Activated CD4-positive, alpha-beta T cell treated with anti-CD3 and anti-CD28 coated beads, Interleukin-2, amount 50 U/mL, for 48 hours (primary cell): ENCODE measurements at regions not wholly inside any gene's neighbourhood (a gene's known extent, or its start where the extent isn't known, plus 50 kb on each side); places are given as distances from the start of the nearest gene placed in this dataset.

Experiments used
- DNase-seq, 2 experiments: peaks; one replicate each; pipeline ENCODE4 v3.0.0-alpha.2; 2020

GRCh38 chr3:181764544-181764943 lies 52.8 kb downstream of the SOX2 start:
- no peak for DNase-seq

GRCh38 chr3:181770296-181770695 lies 58.6 kb downstream of the SOX2 start:
- DNase-seq = no peak

- no peak for DNase-seq
These were observed 59.4 kb downstream of the SOX2 start for GRCh38 chr3:181771120-181771519.

DNA sequence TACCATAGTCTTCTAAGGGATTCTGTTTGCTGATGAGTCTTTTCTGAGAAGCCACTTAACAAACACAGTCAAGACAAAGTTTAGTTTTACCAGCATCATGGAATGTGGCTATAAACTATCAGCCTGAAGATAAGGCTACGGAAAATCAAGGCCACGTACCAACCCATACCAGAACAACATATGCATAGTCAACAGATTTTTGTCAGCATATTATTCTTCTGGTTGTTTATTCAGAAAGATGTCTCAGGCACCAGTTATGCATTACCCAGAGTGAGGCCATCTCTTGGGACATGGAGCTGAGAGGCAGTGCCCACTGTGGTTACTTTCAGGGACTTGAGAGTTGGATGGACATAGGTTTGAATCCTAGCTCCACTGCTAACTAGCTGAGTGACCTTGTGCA lies 60.4 kb downstream of the SOX2 start:
- DNase-seq = no peak

DNA sequence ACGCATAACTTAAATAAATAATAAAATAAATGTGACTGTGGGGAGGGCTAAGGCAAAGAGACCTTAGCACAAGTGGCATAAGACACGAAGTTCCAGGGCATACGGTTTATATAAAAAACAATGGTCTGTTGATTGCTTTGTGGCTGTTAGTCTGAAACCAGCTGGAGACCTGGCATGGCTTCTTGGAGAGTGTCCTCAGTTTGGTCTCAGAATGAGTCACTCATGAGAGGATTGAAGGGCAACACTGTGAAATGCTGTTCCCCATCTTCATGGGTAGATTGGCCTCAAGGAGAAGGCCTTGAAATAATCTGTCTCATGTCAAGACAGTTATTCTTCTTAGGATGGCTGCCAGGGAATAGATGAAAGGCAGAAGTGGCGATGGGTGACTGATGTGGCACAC lies 62.2 kb downstream of the SOX2 start:
- no peak for DNase-seq

DNA sequence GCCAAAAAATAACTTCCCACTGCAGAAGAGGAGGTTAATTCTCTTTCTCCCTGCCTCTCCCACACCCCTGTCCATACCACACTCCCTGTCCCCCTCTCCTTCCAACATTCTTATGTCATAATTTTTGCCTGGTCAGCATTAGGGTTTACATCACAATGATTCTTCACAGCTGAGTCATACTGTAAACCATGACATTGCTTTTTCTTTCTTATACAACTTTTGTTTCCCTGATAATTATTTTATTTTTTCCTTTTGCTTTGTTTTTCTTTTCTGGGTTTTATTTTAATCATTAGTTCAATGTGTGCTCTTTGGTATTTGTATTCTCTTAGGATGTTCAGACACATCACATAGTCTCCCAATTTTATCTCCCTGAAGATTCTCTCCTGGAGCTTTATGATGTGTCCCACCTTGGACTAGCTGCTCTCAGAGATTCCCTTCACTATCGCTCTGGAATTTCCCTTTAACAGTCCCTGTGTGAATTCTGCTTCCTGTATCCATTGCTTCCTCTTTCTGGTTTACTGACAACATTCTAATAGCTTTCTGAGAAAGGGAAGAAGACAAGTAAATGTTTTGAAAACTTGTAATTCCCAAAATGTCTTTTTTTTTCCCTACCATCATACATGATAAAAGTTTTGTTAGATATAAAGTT lies 70.7 kb downstream of the SOX2 start:
- no peak for DNase-seq

DNA sequence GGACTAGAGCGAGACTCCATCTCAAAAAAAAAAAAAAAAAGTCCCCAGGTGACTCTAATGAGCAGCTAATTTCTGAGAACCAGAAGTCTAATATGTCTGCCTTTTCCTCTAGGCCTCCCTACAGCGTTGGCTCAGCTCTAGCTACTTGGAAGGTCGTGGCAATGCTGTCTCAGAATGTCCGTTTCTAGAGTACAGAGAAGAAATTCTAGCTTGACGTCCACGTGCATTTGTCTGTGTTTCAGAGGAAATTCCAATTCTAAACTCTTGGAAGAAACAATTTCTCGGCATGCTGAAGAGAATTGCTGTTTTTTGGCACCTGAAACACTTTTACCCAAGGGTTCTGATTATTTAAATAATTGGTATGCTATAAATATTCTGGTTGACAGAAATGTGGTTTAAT lies 78.8 kb downstream of the SOX2 start:
- DNase-seq = no peak

DNA sequence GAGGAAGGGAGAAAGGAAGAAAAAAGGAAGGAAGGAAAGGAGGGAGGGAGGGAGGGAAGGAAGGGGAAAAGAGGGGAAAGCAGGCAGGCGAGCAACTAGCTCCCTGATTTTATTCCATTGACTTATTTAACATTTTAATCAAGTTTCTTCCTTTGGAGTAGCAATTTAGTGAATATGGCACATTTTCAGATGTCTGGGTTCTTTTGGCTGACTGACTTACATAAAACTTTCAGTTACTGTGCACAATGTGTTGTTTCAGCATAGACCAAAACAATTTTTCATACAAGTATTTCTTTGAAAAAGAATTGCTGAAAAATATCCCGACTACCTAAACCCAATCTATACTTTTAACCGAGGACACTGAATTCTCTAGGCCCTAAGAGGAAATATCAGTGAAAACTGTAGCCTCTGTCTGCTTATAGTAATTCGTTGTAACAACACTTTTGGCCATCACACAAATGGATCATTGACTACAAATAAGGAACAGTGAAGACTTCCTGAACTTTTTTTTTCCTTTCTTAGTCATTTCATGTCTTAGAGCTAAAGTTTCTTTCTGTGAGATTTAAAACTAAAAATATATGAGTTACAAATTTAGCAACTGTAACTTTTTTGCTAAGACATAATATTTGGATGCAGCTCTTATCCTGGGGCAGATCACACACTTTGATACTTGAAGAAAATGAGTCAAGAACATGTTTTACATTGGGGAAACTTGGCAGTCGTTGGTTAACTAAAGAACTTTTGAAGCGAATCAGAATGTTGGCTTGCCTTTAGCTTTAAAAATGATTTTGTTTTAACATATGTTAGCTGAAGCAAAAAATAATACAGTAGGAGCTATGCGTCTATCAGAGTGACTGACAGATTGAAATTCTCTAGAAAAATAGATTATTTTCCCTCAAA lies 79.6 kb downstream of the SOX2 start:
- no peak for DNase-seq

DNA sequence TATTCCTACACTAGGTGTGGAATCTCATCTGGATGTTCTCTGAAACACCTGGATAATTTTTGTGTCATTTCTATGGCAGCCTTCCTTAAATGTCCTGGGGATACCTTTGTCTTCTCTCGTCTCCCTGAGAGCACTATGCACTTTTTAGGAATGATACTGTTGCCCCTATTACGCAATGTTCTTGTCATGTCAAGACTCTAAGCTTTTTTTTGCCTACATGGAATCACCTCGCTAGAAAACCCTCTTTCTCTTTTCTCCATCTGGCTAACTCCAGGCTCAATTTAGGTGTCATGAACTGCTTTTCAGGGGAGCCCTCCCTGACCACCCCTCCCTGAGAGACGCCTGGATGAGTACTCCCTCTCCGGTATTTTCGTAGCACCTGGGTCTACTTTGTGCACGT lies 81.3 kb downstream of the SOX2 start:
- no peak for DNase-seq

DNA sequence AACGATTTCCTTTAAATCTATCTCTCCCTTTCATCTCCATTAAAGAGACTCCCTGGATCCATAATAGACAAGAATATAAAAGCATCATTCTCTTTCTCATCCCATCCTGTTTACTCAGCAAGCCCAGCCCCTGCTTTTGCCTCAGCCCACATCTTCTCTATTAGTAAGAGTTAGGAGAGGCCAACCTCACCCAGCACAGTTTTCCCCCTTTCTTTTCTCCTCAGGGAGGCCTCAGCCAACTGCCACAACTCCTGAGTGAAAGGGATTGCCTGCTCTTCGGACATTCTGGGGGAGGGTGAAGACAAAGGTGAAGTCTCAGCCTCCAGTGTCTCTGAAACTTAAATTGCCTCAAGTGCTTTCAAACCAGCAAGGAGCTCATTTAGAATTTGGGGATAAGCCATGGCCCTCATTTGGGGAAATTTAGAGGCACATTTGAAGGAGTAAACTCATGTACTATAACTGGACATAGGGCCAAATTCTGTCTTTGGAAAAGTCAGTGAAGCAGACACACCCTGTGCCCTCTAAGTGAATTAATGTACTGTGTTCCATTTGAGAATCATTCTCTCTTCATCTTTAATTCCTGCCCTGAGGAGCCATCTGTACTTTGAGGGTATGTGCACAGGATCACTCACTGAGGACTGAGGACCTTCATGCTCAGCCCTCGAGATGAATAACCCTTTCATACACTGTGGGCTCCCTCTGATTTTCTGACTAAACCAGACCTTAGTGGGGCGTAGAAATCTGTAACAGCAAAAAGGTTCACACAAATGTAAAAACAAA lies 82.5 kb downstream of the SOX2 start:
- no peak for DNase-seq

DNA sequence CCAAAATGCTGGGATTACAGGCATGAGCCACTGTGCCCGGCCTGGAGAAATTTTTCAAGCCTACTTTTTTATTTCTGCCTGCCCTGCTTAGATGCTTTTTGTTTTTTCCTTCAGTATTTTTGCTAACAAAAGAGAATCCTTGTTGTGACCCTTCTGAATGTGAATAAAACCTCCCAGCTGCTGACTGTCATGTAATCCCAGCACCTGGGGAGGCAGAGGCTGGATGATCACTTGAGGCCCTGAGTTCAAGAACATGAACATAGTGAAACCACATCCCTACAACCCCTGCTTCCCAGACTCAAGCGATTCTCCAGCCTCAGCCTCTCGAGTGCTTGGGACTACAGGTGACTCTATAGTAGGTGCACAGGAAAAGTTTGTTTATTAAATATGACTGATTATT lies 84.9 kb downstream of the SOX2 start:
- no peak for DNase-seq

DNA sequence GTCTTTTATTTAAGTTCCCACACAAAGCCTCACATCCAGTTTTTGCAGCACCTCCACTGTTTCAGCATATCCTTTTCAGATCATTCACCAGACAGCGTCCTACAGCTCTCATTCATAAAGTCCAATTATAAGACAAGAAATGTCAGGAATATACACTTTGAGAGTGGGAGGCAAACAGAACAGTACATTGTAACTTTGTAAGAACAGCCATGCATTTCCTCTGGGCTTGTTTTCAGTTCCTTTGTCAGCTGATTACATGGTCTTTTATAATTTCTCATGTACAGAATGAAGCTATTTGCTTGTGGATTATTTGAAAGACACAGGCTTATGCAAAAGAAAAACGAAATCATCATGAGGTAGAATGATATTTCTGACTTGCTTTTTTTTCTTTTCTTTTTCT lies 85.7 kb downstream of the SOX2 start:
- DNase-seq = no peak

GRCh38 chr3:181805703-181806102 lies 94.0 kb downstream of the SOX2 start:
- DNase-seq = no peak

DNA sequence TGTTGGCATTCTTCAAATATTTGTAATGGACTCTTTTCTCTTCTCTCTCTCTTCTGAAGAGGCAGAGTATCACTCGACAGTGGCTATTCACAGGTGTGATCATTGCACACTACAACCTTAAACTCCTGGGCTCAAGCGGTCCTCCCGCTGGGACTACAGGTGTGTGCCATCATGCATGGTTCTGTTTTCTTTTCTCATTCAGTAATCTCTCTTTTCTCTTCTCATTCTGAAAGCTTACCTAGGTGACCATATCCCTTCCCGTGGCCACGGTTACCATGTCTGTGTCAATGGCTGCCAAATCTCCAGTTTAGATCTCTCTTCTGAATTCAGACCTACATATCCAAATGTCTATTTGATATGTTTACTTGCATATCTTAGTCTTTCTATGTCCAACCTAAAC lies 96.3 kb downstream of the SOX2 start:
- DNase-seq = no peak

GRCh38 chr3:181823716-181824115 lies 112.0 kb downstream of the SOX2 start:
- no peak for DNase-seq

DNA sequence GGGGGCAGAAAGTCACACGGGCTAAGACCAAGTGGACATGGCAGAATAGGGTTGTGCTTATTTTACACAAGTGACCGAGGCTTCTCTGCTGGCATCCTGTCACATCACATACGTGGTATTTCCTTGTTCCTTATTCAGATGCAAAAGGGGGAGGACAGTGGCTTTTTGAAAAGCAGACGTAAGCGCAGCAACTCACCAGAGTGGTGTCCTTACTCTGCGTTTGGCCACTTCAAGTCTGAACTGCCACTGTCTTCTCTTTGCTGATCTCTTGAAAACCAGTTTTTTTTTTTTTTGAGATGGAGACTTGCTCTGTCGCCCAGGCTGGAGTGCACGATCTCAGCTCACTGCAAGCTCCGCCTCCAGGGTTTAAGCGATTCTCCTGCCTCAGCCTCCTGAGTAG lies 113.2 kb downstream of the SOX2 start:
- no peak for DNase-seq

GRCh38 chr3:181839039-181839915 lies 127.6 kb downstream of the SOX2 start:
- no peak for DNase-seq

GRCh38 chr3:181839916-181840297 lies 128.2 kb downstream of the SOX2 start:
- no peak for DNase-seq

DNA sequence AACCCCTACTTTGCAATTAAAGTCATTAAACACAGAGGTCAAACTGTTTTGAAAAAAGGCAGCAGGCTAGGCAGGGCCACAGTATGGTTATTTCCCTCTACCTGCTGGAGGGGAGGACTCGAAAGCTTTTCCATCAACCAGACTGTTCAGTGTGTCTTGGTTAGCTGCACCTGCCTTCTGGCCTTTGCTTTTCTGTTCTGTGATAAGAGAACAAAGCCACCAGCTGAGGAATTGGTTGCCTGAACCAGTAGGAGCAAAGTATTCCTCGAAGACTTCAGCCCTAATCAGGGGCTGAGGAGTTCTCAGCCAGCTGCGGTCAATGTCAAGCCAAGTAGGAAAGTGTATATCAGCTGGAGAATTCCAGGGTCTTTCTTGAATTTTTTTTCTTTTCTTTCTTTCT lies 132.5 kb downstream of the SOX2 start:
- DNase-seq = no peak

GRCh38 chr3:181847276-181847675 lies 135.6 kb downstream of the SOX2 start:
- no peak for DNase-seq

GRCh38 chr3:181851063-181851462 lies 139.3 kb downstream of the SOX2 start:
- DNase-seq = no peak

DNA sequence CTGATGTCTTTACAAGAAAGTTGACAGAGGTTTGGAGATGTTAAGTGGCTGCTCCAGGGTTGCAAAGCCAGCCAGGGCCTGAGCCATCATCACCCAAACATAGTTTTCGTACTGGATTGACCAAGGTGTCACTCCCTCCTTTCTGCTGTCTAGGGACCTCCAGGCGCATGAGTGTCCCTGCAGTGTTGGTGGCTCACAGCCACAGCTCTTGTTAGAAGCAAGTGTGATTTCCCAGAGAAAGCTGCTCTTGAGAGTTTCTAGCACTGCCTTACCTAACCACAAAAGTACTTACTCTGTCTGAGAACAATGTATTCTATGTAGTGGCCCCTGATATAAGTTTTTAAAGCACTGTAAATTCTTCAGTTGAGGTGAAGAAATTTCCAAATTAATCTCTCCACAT lies 144.1 kb downstream of the SOX2 start:
- DNase-seq = no peak

- DNase-seq = no peak
These were observed 147.8 kb downstream of the SOX2 start for GRCh38 chr3:181859518-181859917.
